ELR (cell line): ENCODE measurements at regions not wholly inside any gene's neighbourhood (a gene's known extent, or its start where the extent isn't known, plus 50 kb on each side); places are given as distances from the start of the nearest gene placed in this dataset.

Experiments
- DNase-seq: peaks from one replicate; pipeline ENCODE4 v3.0.0-alpha.2; 2015; ENCODE audit warnings: low read depth

DNA sequence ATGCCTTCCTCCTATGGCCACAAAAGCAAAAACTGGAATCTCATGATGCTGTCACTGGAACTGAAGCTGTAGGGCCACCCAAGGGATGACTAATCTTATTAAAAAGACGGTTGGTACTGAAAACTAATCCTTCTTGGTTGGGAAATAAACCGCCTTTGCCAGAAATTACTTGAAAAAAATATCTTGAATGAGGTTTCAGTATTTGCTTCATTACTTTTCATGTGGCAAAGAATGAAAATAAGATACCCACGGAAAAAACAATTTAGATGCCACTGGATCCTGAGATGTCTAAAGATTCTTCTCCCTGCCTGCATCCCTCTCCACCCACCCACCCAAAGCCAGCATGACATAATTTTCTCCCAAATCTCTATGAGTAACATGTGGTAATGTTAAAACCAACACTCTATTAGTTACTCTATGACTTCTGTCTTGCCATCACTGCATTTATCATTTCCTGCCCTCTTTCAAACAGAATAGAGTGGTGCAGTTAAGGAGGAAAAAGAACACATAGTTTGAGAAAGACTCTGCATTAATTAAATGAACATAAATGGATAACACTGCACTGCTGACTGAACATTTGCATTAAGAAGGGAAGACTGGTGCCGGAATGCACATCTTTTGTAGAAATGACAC is 111.8 kb upstream of the DPH6 start:
- DNase-seq: peak; percentile 8

DNA sequence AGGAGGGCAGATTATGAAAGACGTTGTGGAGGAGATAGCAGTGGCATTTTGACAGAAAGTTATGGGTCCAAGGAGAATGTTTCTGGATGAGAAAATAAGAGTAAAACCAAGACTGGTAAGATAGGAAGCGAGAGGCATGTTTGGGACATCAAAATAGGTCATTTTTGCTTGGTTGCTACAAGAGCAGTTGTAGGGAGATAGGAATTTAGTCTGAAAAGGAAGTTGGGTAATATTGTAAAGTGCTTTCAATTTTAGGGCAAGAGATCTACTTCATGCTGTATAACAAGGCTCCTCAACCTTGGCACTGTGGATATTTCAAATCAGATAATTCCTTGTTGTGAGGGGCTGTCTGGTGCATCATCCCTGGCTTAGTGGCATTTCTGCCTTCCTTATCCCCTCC is 118.0 kb upstream of the DPH6 start:
- no peak for DNase-seq

DNA sequence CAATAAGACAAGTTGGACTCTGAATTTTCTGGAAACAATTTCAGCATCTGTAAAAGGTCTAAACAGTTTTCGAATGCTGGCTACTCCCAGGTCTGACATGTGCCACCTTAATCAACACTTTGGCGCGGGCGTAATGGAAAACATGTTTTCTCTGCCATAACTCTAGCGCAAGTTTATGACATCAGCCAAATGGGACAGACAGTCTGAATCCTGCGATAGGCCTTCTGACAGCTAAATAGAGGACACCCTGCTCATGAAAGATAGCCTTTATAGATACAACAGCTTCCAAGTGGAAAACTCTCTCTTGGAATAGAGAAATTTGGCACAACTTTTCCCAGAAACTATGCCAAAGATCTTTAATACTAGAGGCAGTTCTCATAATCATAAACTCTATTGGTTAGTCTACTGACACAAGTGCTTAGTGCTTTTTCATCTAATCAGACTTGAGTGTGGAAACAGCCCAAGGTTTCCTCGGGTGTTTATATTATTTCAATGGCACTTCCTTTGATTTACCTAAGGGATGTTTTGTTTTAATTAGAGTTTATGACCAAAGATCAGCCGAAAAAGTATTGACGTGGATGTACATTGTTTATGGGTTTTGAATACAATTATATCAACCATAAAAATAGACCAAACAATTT is 120.1 kb upstream of the DPH6 start:
- DNase-seq: no peak

DNA sequence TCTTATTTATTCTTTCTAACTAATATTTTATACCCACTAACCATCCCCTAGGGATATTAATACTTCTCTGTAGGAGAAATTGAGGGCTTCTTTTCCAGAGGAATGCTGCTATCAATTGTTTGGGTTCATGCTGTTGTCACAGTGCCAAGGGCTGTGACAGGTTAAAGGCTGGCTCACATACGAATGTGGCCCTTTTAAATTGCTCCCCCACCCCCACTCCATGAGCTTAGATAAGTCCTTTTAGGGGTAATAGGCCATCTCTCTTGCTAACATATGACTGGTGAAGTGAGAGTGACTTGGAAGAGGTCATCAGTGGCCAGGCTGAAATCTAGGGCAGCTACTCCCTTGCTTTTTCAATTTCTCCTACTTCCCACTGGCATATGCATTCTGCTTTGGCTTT is 121.9 kb upstream of the DPH6 start:
- no peak for DNase-seq

DNA sequence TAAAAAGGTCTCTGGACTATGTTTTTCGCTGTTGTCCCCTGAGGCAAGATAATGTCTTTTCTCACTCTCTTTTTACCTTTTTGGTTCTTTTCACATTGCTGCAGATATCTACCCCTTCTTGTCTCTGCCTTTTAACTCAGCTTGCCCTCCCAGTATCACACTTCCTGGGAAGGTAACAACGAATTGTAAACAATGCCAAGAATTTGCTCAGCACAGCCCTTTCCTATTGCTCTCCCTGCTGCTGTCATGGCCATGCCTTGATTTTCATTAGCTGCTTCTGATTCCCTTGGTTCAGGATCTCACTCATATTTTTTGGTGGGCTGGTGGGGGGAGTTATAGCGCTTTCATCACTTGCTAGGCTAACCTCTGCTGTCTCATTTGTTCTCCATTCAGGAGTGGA is 123.1 kb upstream of the DPH6 start:
- no peak for DNase-seq

DNA sequence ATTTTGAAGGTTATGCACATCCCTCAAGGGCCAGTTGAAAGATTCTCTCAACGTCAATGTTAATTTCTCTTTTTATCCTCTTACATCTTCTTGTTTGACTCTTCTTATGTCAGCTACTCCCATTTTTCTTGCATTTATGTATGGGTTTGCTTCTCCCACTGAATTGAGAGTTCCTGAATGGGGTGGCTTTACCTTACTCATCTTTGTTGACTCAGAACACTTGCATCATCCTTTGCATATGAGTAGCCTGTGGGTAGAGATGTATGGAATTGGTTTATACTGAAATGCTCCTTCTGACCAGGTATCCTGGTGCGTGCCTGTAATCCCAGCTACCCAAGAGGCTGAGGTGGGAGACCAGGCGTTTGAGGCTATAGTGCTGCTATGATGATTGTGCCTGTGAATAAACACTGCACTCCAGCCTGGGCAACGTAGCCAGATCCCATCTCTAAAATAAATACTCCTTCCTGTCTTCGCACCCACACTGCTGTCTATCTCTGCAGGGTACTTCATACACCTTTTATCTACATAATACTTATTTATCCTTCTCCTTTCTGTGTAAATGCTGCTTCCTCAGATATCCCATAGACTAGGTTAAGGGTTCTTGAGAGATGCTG is 123.6 kb upstream of the DPH6 start:
- DNase-seq: peak; percentile 33

DNA sequence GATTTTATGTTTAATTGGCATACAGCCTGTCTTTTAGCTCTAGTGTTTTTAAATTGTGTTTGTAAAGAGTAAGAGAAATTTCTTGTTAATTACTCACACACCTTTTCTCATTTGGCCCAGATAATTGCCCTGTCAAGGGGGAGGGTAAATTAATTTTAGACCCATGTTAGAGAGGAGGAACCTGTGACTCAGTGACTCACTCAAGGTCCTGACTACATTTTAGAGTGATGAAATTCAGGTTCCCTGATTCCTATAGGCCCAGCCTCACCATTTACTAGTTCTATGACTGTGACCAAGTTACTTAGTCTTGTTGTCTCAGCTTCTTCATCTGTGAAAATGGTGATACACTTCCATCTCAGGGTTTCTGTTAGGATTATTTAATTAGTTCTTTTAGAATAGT is 125.2 kb upstream of the DPH6 start:
- no peak for DNase-seq

DNA sequence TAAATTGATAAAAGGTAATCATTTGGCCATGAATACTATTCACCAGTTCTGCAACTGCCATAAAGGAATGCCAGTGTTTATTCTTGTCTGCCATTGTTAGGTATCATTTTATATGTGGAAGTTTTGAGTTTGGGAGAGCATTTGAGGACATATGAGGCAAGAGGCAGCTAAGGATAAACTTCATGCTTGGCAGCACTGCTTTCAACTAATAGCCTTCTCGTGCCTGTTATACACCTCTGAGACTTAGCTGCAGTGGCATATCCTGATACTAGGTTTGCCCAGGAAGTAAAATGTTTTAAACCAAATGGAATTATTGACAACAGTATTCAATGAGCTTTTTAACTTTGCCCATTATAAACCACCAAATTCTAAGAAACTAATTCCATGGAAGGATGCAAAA is 126.0 kb upstream of the DPH6 start:
- DNase-seq: no peak

DNA sequence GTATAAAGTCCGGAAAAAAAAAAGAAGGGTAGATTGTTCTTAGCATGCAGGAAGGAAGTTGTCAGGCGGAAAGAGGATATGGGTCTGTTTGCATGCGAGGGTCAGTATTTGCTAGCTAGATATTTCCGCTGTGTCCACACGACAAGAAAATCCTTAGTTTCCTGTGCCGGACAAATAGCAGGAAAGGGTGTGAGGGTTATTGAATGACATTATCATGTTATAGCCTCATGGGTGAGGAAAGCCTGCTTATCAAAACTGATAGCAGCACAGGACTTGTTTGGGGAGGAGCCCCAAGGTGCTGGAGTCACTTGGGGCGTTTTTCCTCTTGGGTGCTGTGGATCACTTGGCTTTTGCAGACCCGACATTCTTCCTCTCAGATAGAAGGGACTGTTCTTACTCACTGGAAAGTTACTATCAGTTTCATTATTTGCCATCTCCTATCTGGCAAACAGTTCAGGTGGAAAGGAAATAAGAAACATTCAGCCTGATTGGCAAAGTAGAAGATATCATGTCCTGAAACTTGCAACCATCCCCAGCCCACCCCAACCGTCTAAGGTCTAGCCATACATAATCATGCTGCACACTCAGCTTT is 127.2 kb upstream of the DPH6 start:
- no peak for DNase-seq

DNA sequence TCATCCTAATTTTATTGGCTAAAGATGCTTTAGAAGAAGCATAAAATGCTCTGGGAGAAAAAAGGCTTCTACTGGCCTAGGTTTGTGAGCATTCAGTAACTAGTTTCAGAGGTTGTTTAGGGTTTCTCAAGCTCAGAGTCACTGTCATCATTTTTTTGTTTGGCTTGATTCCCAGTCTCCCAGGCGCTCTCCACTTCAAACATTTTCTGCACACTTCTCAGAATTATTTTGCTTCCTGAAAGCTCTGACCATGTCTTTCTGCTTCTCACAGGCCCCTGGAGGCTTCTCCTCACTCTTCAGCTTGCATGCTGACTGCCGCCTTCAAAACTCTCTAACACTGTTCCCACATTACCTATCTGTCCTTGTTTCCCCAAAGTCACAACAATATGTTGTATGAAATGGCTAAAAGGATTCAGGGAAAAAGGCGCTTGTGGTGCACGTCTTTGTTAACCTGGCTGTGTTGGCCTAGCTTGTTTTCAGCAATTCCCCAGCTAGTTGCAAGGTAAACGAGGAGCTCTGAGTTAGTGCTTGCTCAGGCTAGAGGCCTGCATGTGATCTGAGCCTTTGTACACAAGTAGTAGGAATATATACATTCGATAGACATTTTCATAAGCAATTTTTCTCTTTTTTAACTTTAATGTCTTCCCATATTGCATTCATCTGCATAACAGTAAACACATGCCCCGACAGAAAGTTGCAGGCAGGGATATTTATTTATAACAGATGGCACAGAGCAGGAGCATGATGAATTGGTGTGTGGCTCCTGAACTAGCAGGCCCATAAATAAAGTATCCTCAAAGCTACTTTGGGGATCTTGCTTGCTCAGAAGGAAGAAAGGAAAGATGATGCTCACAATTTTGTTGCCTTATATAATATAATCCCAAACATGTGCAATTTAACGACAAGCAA is 129.2 kb upstream of the DPH6 start:
- no peak for DNase-seq

DNA sequence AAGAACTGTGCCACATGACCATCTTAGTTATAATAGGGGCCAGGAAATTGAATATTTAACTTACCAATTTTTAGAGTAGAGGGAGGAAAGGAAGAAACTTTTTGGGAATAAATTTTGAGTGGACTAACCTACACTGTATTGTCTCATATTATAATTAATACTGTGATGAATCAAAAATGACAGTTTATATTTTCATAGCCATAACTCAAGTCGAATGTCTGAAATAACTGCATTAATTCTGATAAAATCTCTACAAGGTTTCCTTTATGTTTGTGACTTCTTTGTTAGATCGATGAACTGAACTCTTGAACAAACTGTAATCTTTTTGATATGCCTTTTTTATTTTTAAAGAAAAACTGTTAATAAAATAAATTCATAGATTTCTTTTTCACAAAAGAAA is 132.8 kb upstream of the DPH6 start:
- DNase-seq: no peak

DNA sequence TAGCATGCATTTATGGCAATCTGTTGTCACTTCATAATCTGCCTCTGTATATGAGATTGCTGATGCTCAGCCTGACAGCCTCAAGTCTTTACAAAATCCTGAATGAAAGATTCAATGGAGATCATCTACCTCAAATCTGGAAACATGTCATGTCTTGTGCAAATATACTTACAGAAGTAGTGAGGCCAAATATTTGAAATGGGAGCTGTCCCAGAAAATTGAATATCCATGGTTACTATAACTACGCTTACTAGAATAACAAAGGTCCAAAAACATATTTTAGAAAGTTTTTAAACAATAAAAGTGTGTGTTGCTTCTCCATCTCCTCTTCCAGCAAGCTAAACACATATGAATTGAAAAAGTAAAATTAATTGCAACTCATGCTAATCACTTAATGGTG is 133.2 kb upstream of the DPH6 start:
- no peak for DNase-seq

DNA sequence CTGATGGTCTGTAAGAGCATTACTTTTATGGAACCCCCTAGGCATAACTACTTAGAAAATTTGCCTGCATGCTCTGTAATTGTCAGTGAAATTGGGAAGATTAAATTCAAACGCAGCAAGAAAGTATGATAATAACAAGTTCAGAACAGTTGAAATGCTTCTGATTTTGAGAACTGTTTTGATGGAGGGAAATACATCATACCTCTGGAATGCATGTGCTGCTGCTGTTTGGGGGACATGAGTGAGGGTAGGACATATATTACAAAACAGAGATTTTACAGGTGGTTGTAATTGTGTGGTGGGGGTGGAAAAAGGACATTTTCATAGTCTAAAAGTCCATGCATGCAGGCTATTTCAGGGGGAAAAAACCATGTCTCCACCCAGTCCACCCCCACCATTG is 135.0 kb upstream of the DPH6 start:
- DNase-seq: no peak

DNA sequence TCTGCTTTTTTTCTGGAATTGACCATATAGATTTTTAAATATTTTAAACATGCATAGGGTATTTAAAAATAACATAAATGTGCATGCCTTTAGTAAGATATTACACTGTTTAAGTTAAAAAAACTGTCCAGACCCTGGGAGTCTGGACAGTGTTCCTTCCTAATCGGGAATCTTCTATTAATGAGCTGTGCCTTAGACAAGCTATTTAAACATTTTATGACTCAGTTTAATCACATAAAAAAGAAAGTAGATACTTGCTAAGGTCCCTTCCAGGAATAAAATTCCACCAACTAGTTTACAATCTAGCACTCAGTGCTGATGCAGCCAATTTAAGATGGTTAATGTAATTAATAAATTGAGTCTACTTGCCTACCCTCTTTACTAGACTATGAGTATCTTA is 140.4 kb upstream of the DPH6 start:
- no peak for DNase-seq

DNA sequence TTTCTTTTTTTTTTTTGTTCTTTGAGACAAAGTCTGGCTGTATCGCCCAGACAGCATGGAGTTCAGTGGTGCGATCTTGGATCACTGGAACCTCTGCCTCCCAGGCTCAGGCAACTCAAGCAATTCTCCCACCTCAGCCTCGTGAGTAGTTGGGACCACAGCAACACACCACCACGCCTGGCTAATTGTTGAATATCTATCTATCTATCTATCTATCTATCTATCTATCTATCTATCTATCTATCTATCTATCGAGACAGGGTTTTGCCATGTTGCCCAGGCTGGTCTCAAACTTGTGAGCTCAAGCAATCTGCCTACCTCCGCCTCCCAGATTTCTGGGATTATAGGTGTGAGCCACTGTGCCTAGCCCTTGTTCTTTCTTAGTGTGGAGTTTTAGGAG is 143.3 kb upstream of the DPH6 start:
- DNase-seq: no peak

DNA sequence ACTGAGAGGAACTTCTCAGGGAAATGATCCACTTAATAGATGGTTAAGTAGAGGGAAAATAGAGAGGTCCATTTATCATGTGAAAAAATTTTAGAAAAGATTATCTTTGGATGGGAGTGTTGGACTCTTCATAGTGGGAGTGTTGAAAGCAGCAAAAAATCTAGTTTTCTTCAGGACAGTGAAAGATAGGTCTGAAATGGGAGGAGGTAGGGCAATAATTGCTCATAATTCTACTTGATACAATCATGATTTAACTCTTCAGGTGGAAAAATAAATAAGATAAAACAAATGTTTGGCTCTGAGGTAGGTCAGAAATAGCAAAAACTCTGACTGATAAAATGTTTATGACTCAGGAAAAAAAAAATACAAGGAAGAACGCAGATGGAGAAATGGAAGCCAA is 144.1 kb upstream of the DPH6 start:
- no peak for DNase-seq

DNA sequence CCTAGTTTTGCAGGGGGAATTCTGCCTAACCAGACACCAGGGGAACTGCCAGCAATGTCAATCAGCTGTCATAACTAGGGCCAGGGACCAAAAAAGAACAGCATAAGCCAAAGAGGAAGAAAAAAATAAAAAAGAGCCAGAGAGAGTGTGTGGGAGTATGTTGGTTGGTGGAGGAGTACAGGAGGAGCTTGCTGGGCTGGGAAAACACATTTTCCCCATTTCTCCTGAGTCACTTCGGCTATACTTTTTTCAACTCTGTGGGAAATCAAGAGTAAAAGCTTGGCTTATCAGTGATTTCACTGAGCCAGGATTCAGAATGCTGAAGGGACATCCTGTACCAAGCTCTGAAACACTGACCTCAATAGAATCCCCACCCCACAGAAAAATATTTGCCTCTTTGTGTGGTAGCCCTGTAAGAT is 144.7 kb upstream of the DPH6 start:
- no peak for DNase-seq

DNA sequence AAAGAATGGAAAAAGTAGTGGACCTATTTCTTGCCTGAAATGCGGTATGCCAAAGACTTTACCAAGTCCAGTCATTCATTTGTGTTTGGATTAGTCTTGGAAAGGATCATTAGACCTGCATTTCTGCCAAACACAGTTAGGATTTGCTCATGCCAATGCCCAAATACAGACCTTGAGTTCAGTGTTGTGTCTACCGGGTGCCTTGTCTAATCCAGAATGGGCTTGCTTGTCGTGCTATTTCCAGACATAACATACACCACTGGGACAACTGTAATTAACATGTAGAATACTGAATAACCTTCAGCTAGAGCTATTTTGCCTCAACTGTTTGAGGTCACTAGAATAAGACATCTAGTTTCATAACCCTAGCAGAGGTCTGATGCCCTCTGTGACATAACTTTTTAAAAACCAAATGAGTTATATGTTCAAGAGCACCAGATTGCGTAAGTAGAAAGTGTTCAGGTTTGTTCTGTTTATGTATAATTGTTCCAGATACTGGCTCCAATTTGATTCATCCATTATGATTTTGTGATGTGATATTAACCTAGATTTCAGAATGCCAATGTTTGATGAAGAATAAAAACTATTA is 145.3 kb upstream of the DPH6 start:
- DNase-seq: no peak

DNA sequence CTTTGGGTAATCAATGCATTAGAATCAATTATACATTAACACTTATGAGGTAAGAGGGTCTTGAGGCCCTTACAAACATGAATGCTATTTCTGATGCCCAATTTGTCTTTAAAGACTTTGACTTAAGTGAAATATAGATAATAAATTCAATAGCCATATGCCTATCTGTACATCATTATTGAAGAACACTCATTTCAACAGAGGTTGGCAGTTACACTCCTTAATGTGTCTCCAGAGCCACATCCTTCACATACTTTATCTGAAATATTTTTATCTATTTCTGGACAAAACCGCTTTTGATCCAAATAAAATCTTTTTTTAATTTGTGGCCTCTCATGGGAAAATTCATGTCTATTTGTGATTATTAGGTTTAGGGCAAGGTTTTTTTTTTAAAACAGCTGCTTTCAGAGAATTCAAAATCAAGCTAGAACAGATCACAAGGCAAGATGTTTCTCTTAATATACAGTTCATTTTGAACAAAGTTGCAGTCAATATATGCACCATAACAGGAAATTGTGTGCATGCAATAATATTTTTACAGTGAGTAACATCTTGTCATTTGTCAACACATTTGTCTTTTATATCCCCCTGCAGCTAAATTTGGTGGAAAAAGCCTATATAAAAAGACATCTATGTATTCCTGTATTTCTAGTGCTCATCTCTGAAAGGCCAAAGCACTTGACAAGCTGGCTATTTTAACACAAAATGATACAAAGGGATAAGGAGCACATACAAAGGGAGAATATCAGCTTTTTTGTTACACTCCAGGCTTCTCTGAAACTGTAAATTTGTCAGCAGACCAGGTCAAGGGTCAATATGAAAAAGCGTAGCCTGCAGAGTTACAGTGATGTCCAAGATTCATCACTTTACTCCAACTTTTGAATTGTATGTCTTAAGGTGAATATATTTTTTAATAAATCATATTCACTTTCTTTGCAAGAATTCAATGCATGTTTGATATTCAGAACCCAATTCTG is 146.2 kb upstream of the DPH6 start:
- DNase-seq: peak; percentile 6

DNA sequence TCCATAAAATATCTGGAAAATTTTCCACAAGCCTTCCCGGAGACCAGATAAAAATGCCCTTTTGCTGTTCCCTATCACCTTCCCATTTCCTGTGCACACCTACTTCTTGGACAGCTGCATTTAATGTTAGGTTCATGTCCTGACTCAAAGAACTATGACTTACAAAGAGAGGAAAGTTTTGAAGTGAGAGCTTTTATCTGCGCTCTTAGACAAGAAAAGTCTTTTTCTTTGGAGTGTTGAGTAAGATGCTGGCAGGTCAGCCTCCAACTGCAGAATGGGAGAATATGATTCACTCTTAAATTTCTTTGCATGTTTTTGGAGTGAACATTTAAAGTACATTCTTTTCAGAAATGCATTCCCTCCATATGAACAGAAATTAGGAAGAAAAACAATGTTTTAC is 147.3 kb upstream of the DPH6 start:
- DNase-seq: no peak

DNA sequence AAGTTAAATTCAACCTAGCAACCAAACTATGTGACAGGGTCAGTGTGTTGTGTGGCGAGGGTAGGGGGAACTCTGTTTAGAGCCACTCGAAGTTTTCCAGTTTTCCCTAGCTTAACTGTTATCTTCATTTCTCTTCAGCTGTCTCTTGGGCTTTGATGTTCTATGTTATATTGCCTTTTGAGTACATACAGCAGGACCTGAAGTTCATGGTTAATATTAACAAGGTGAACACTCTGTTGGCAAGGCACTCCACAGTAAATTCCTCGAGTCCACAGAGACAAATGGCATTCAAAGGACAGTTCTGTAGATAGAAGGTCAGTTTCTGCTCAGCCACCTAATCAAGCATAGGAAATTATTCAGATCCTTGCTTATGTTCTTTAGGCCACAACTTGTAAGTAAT is 147.9 kb upstream of the DPH6 start:
- DNase-seq: no peak
